ENCODE measurements at regions not wholly inside any gene's neighbourhood (a gene's known extent, or its start where the extent isn't known, plus 50 kb on each side); places are given as distances from the start of the nearest gene placed in this dataset.

GRCh38 chr3:144177649-144178048, 206.0 kb downstream of the DIPK2A start (continued):
- TF ChIP-seq CTCF (conservative IDR thresholded peaks at IDR 0.05; ENCODE audit: low read depth in 2 of 2) (no peak), ZNF114 (CRISPR knock-in tag; IDR thresholded peaks at IDR 0.05) (no peak), STAT1 (IDR thresholded peaks at IDR 0.05; ENCODE audit: unreplicated experiment) (no peak), CREB1 (CRISPR knock-in tag; IDR thresholded peaks at IDR 0.05; ENCODE audit: low read depth) (no peak)

- H3K27ac Mint-ChIP-seq, result no peak overlapping the region
- Histone ChIP-seq H3K36me3 (ENCODE audit: insufficient read depth) (no peaks in the 10 kb centered on the region), H3K27me3 (ENCODE audit: insufficient read depth) (no peaks in the 10 kb centered on the region), H3K4me2 (no peak overlapping the region), H3K4me3 (no peak overlapping the region), H3K9me2 (ENCODE audit: insufficient read depth) (no peaks in the 10 kb centered on the region), H3F3A (replicated peaks; ENCODE audit: low read depth) (no peaks in the 10 kb centered on the region), H2AFZ (no peak overlapping the region), H3K4me1 (ENCODE audit: insufficient read depth) (no peaks in the 10 kb centered on the region), H3K79me2 (replicated peaks; ENCODE audit: insufficient read depth) (no peaks in the 10 kb centered on the region), H3K27ac (ENCODE audit: low read depth) (no peak overlapping the region), H4K20me1 (replicated peaks; ENCODE audit: insufficient read depth) (no peaks in the 10 kb centered on the region)
- no peak overlapping the region for H3K4me3 Mint-ChIP-seq
- peaks cover 8% of the 10 kb centered on the region for H3K9me3 Mint-ChIP-seq
- no peak for TF ChIP-seq POLR2AphosphoS5 (IDR thresholded peaks at IDR 0.05; ENCODE audit: low read depth)
- TF ChIP-seq NANOG (IDR thresholded peaks at IDR 0.05; ENCODE audit: borderline replicate concordance), result no peak
- TF ChIP-seq EZH2phosphoT487 (IDR thresholded peaks at IDR 0.05; ENCODE audit: unreplicated experiment), result no peak
- no peak for TF ChIP-seq ZNF462 (CRISPR knock-in tag; IDR thresholded peaks at IDR 0.05)
- TF ChIP-seq STAT1 (IDR thresholded peaks at IDR 0.05; ENCODE audit: unreplicated experiment), result no peak
- no peak for TF ChIP-seq ZNF331 (CRISPR knock-in tag; IDR thresholded peaks at IDR 0.05; ENCODE audit: low read depth)
- TF ChIP-seq ZNF114 (CRISPR knock-in tag; IDR thresholded peaks at IDR 0.05), result no peak
- no peak for TF ChIP-seq CTCF (conservative IDR thresholded peaks at IDR 0.05; ENCODE audit: low read depth in 2 of 2)
- TF ChIP-seq REST (IDR thresholded peaks at IDR 0.05; ENCODE audit: unreplicated experiment), result no peak
- DNase-seq (ENCODE audit: low spot score) (no peak), ATAC-seq (no peak)
- 0 out of 3 replicates have a peak, but pooled peaks cover under 1% of the 10 kb centered on the region for H3K4me1 Mint-ChIP-seq
- H3K36me3 Mint-ChIP-seq (ENCODE audit: low read depth), result peaks cover 8% of the 10 kb centered on the region
- no peaks in the 10 kb centered on the region for H3K27me3 Mint-ChIP-seq (ENCODE audit: insufficient read depth, low read depth, poor library complexity)
Observed at GRCh38 chr3:144178607-144179006, 207.0 kb downstream of the DIPK2A start.
